ENCODE measurements at regions not wholly inside any gene's neighbourhood (a gene's known extent, or its start where the extent isn't known, plus 50 kb on each side); places are given as distances from the start of the nearest gene placed in this dataset.
A peak's percentile ranks its signal among the peaks of the same experiment; 100 is the strongest.

- DNase-seq (no peak), ATAC-seq (no peak)
- intact Hi-C loops (cut with DNase I) = no loop called here
- no peaks in the 10 kb centered on the region for H3K4me1 ChIP-seq
- TF ChIP-seq CTCF (IDR thresholded peaks at IDR 0.05) = no peak
- peaks cover 0 to 49% of the 10 kb centered on the region in 2 donors for H3K9me3 ChIP-seq
- no peaks in the 10 kb centered on the region for H3K36me3 ChIP-seq
- no peak overlapping the region for H3K27ac ChIP-seq
- no peak overlapping the region for H3K4me3 ChIP-seq
- no peaks in the 10 kb centered on the region for H3K27me3 ChIP-seq
Measured at GRCh38 chr7:86222806-86223205, 420.9 kb upstream of the GRM3 start.

- ATAC-seq (no peak), DNase-seq (no peak)
- no peak overlapping the region for H3K4me3 ChIP-seq
- TF ChIP-seq CTCF (IDR thresholded peaks at IDR 0.05) = no peak
- intact Hi-C loops (cut with DNase I) = no loop called here
- no peaks in the 10 kb centered on the region for H3K36me3 ChIP-seq
- H3K27me3 ChIP-seq = no peaks in the 10 kb centered on the region
- no peaks in the 10 kb centered on the region for H3K4me1 ChIP-seq
- no peak overlapping the region for H3K27ac ChIP-seq
- H3K9me3 ChIP-seq = no peaks in the 10 kb centered on the region
Measured at GRCh38 chr7:86214734-86215133, 429.0 kb upstream of the GRM3 start.

GRCh38 chr7:86212976-86213375 is 430.7 kb upstream of the GRM3 start:
- no peak for ATAC-seq
- no peak for DNase-seq
- no peak overlapping the region for H3K4me3 ChIP-seq
- no peaks in the 10 kb centered on the region for H3K36me3 ChIP-seq
- H3K27ac ChIP-seq = no peak overlapping the region
- no peak for TF ChIP-seq CTCF (IDR thresholded peaks at IDR 0.05)
- H3K4me1 ChIP-seq = no peaks in the 10 kb centered on the region
- peaks cover 0 to 6% of the 10 kb centered on the region in 2 donors for H3K9me3 ChIP-seq
- intact Hi-C loops (cut with DNase I) = no loop called here
- H3K27me3 ChIP-seq = no peaks in the 10 kb centered on the region

- ATAC-seq (no peak), DNase-seq (peak in 1 of 4 donors; percentile 62)
- Histone ChIP-seq H3K9me3 (peaks cover 0 to 9% of the 10 kb centered on the region in 2 donors), H3K4me1 (no peaks in the 10 kb centered on the region), H3K4me3 (no peak overlapping the region), H3K27me3 (no peaks in the 10 kb centered on the region), H3K27ac (no peak overlapping the region), H3K36me3 (no peaks in the 10 kb centered on the region)
- intact Hi-C loops (cut with DNase I) = no loop called here
- TF ChIP-seq CTCF (IDR thresholded peaks at IDR 0.05) = no peak
Measured at GRCh38 chr7:86209036-86209435, 434.7 kb upstream of the GRM3 start.

- intact Hi-C loops (cut with DNase I) = no loop called here
- no peak overlapping the region for H3K4me3 ChIP-seq
- H3K9me3 ChIP-seq = peaks cover 0 to 16% of the 10 kb centered on the region in 2 donors
- H3K27me3 ChIP-seq = no peaks in the 10 kb centered on the region
- no peaks in the 10 kb centered on the region for H3K36me3 ChIP-seq
- no peak overlapping the region for H3K27ac ChIP-seq
- no peak for DNase-seq
- TF ChIP-seq CTCF (IDR thresholded peaks at IDR 0.05) = no peak
- ATAC-seq = no peak
- H3K4me1 ChIP-seq = no peaks in the 10 kb centered on the region
Measured at GRCh38 chr7:86207740-86208139, 436.0 kb upstream of the GRM3 start.
